Fibroblast of pulmonary artery (primary cell): ENCODE measurements at regions not wholly inside any gene's neighbourhood (a gene's known extent, or its start where the extent isn't known, plus 50 kb on each side); places are given as distances from the start of the nearest gene placed in this dataset.
A peak's percentile ranks its signal among the peaks of the same experiment; 100 is the strongest.

Source experiments
- DNase-seq: peaks from one replicate; pipeline ENCODE4 v3.0.0-alpha.2; 2010; ENCODE audit warnings: low read depth
- H3K4me3 ChIP-seq: replicated peaks from 2 replicates; pipeline ENCODE4 v1.5.1; 2011; ENCODE audit warnings: low read depth, mild to moderate bottlenecking, control low read depth, low read length, moderate library complexity
- CTCF ChIP-seq: IDR thresholded peaks from 2 replicates; pipeline ENCODE4 v1.5.1; 2011; ENCODE audit warnings: mild to moderate bottlenecking, control low read depth, low read length, inconsistent platforms; ENCODE audit errors: missing control alignments

DNA sequence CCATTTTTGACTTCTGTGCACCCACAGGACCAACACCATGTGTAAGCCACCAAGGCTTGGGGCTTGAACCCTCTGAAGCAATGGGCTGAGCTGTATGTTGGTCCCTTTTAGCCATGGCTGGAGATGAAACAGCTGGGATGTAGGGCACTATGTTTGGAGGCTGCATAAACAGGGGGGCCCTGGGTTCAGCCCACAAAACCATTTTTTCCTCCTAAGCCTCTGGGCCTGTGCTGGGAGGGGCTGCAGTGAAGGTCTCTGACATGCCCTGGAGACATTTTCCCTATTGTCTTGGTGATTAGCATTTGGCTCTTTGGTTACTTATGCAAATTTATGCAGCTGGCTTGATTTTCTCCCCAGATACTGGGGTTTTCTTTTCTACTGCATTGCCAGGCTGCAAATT, 144.9 kb downstream of the ZNF326 start:
- no peak for DNase-seq
- no peak for TF ChIP-seq CTCF
- H3K4me3 ChIP-seq = no peak overlapping the region

DNA sequence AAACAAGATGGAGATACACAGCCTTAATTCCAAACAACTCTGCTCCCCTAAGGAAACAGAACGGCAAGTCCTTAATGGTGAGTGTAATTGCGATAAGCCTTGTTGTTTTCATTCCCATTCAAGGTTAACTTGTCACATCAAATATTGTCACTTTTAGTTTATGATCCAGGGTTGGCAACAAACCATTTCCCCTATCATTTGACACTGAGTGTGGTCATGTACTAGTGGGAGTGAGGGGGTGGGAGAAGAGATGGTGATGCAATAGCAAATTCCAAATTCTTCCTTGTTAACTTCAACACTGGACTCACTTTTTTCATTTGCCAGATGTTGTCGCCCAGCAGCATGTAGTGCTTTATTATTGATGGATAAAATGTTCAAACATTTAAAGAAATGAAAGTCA, 140.4 kb downstream of the ZNF326 start:
- TF ChIP-seq CTCF = no peak
- peak; percentile 1 for DNase-seq

GRCh38 chr1:90134175-90134955, 139.5 kb downstream of the ZNF326 start:
- no peak overlapping the region for H3K4me3 ChIP-seq
- DNase-seq = no peak
- TF ChIP-seq CTCF = no peak

More for the DNA sequence above, 140.4 kb downstream of the ZNF326 start:
- no peak overlapping the region for H3K4me3 ChIP-seq

- DNase-seq = peak; percentile 39
- H3K4me3 ChIP-seq = no peak overlapping the region
- TF ChIP-seq CTCF = peak; percentile 45
These were observed 138.2 kb downstream of the ZNF326 start for GRCh38 chr1:90133133-90133532.

DNA sequence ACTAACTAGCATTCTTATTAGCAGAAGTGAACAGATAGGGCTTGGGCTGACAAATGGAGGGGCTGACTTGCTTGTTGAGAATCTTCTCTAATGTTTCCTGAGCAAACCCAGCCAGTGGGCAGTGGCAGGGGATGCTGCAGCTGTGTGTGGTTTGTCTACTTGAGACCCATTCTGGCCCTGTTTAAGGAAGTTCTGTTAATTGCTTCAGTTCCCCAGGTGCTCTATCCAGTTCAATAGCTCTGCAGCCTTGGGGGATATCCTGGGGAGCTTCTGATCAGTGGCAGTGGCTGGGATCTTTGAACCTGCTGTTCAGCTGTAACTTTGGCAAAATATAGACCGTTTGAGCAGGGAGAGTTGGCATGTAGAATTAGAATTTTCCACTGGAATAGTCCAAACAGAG, 137.4 kb downstream of the ZNF326 start:
- no peak overlapping the region for H3K4me3 ChIP-seq
- no peak for DNase-seq
- no peak for TF ChIP-seq CTCF

GRCh38 chr1:90127288-90127953, 132.5 kb downstream of the ZNF326 start:
- no peak for DNase-seq
- no peak for TF ChIP-seq CTCF
- H3K4me3 ChIP-seq = no peak overlapping the region

- H3K4me3 ChIP-seq = no peak overlapping the region
- DNase-seq = no peak
- TF ChIP-seq CTCF = no peak
These were observed 131.9 kb downstream of the ZNF326 start for GRCh38 chr1:90126834-90127233.
